ENCODE measurements at regions not wholly inside any gene's neighbourhood (a gene's known extent, or its start where the extent isn't known, plus 50 kb on each side); places are given as distances from the start of the nearest gene placed in this dataset.

- H3K27me3 ChIP-seq: peaks cover 17% of the 10 kb centered on the region
- H3K27ac ChIP-seq: no peak overlapping the region
- no peaks in the 10 kb centered on the region for H3K36me3 ChIP-seq
- no peaks in the 10 kb centered on the region for H3K9me3 ChIP-seq
- TF ChIP-seq CTCF (IDR thresholded peaks at IDR 0.05): no peak
- no peak overlapping the region for H3K4me3 ChIP-seq (ENCODE audit: low read depth in 1 of 2, low read length in 1 of 2)
- peaks cover 15 to 20% of the 10 kb centered on the region in 2 experiments for H3K4me1 ChIP-seq (ENCODE audit: control insufficient read depth in 1 of 2, insufficient read depth in 1 of 2, low read depth in 1 of 2, low read length in 1 of 2)
Measured at GRCh38 chr6:134626589-134626988, 308.7 kb upstream of the SGK1 start.

GRCh38 chr6:134626086-134626485 is 308.2 kb upstream of the SGK1 start:
- peaks cover 15 to 20% of the 10 kb centered on the region in 2 experiments for H3K4me1 ChIP-seq (ENCODE audit: control insufficient read depth in 1 of 2, insufficient read depth in 1 of 2, low read depth in 1 of 2, low read length in 1 of 2)
- no peaks in the 10 kb centered on the region for H3K9me3 ChIP-seq

GRCh38 chr6:134624781-134625180 is 306.9 kb upstream of the SGK1 start:
- Histone ChIP-seq H3K4me1 (ENCODE audit: control insufficient read depth in 1 of 2, insufficient read depth in 1 of 2, low read depth in 1 of 2, low read length in 1 of 2) (peaks cover 10 to 11% of the 10 kb centered on the region in 2 experiments), H3K27me3 (peaks cover 11% of the 10 kb centered on the region)
- no peak for TF ChIP-seq CTCF (IDR thresholded peaks at IDR 0.05)

More at GRCh38 chr6:134626086-134626485, 308.2 kb upstream of the SGK1 start:
- no peak overlapping the region for H3K4me3 ChIP-seq (ENCODE audit: low read depth in 1 of 2, low read length in 1 of 2)
- H3K36me3 ChIP-seq: no peaks in the 10 kb centered on the region
- peaks cover 12% of the 10 kb centered on the region for H3K27me3 ChIP-seq
- H3K27ac ChIP-seq: no peak overlapping the region
- no peak for TF ChIP-seq CTCF (IDR thresholded peaks at IDR 0.05)

GRCh38 chr6:134623401-134623800 is 305.5 kb upstream of the SGK1 start:
- Histone ChIP-seq H3K4me3 (ENCODE audit: low read depth in 1 of 2, low read length in 1 of 2) (no peak overlapping the region), H3K4me1 (ENCODE audit: control insufficient read depth in 1 of 2, insufficient read depth in 1 of 2, low read depth in 1 of 2, low read length in 1 of 2) (peaks cover 10 to 11% of the 10 kb centered on the region in 2 experiments), H3K36me3 (no peaks in the 10 kb centered on the region), H3K27ac (no peak overlapping the region), H3K9me3 (no peaks in the 10 kb centered on the region), H3K27me3 (peaks cover 11% of the 10 kb centered on the region)
- TF ChIP-seq CTCF (IDR thresholded peaks at IDR 0.05): no peak

More at GRCh38 chr6:134624781-134625180, 306.9 kb upstream of the SGK1 start:
- H3K36me3 ChIP-seq: no peaks in the 10 kb centered on the region
- no peak overlapping the region for H3K4me3 ChIP-seq (ENCODE audit: low read depth in 1 of 2, low read length in 1 of 2)
- H3K9me3 ChIP-seq: no peaks in the 10 kb centered on the region
- no peak overlapping the region for H3K27ac ChIP-seq

GRCh38 chr6:134622382-134623173 is 304.7 kb upstream of the SGK1 start:
- H3K9me3 ChIP-seq: no peaks in the 10 kb centered on the region
- no peaks in the 10 kb centered on the region for H3K36me3 ChIP-seq
- H3K27ac ChIP-seq: no peak overlapping the region
- H3K27me3 ChIP-seq: peaks cover 11% of the 10 kb centered on the region
- no peak overlapping the region for H3K4me3 ChIP-seq (ENCODE audit: low read depth in 1 of 2, low read length in 1 of 2)
- no peak for TF ChIP-seq CTCF (IDR thresholded peaks at IDR 0.05)
- H3K4me1 ChIP-seq (ENCODE audit: control insufficient read depth in 1 of 2, insufficient read depth in 1 of 2, low read depth in 1 of 2, low read length in 1 of 2): peaks cover 10 to 11% of the 10 kb centered on the region in 2 experiments
